Progenitor cell of endocrine pancreas (in vitro differentiated cells): ENCODE measurements at regions not wholly inside any gene's neighbourhood (a gene's known extent, or its start where the extent isn't known, plus 50 kb on each side); places are given as distances from the start of the nearest gene placed in this dataset.

ENCODE experiments used
- DNase-seq: peaks from one replicate; pipeline ENCODE4 v3.0.0; 2021; ENCODE audit warnings: low spot score; ENCODE audit not compliant: unreplicated experiment
- H3K27ac Mint-ChIP-seq: 2 replicates; pipeline ENCODE4 v1.8.0; 2021; ENCODE audit warnings: mild to moderate bottlenecking, moderate library complexity, mixed read lengths
- H3K27me3 Mint-ChIP-seq: 2 replicates; pipeline ENCODE4 v1.8.0; 2021; ENCODE audit warnings: mixed read lengths
- H3K36me3 Mint-ChIP-seq: 2 replicates; pipeline ENCODE4 v1.8.0; 2022; ENCODE audit warnings: mixed read lengths; ENCODE audit not compliant: insufficient read depth
- H3K4me1 Mint-ChIP-seq: 2 replicates; pipeline ENCODE4 v1.8.0; 2021; ENCODE audit warnings: low read depth, mixed read lengths
- H3K4me3 Mint-ChIP-seq: 2 replicates; pipeline ENCODE4 v1.8.0; 2021; ENCODE audit warnings: low read depth, mild to moderate bottlenecking, moderate library complexity, mixed read lengths
- H3K9me3 Mint-ChIP-seq: 2 replicates; pipeline ENCODE4 v1.8.0; 2021; ENCODE audit warnings: low read depth, mixed read lengths
- CTCF ChIP-seq: fragments of 200-600 bp; sonication (generic); IDR thresholded peaks from one replicate; pipeline ENCODE4 v1.5.0; 2021; ENCODE audit warnings: antibody characterized with exemption, mild to moderate bottlenecking; ENCODE audit not compliant: unreplicated experiment

DNA sequence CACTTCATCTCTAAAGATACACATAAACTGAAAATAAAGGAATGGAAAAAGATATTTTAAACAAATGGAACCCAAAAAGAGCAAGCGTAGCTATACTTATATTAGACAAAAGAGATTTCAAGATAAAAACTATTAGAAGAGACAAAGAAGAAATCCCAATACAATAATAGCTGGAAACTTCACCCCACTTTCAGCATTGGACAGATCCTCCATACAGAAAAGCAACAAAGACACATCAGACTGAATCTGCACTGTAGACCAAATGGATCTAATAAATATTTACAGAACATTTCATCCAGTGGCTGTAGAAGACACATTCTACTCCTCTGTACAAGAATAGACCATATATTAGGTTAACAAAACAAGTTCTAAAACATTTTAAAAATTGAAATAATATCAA, 117.6 kb upstream of the PDE3A start:
- no peak overlapping the region for H3K27ac Mint-ChIP-seq
- no peak for TF ChIP-seq CTCF
- H3K9me3 Mint-ChIP-seq: peaks cover 14% of the 10 kb centered on the region
- H3K4me1 Mint-ChIP-seq: no peaks in the 10 kb centered on the region
- no peaks in the 10 kb centered on the region for H3K27me3 Mint-ChIP-seq
- H3K36me3 Mint-ChIP-seq: no peaks in the 10 kb centered on the region
- DNase-seq: no peak
- no peak overlapping the region for H3K4me3 Mint-ChIP-seq

GRCh38 chr12:20257311-20257710, 111.0 kb upstream of the PDE3A start:
- H3K4me1 Mint-ChIP-seq: peaks cover 2% of the 10 kb centered on the region
- H3K27ac Mint-ChIP-seq: no peak overlapping the region
- H3K9me3 Mint-ChIP-seq: no peaks in the 10 kb centered on the region
- no peak for DNase-seq
- H3K36me3 Mint-ChIP-seq: peaks cover 1% of the 10 kb centered on the region
- no peak for TF ChIP-seq CTCF
- H3K27me3 Mint-ChIP-seq: no peaks in the 10 kb centered on the region
- no peak overlapping the region for H3K4me3 Mint-ChIP-seq

GRCh38 chr12:20259786-20260185, 108.6 kb upstream of the PDE3A start:
- TF ChIP-seq CTCF: no peak
- H3K4me3 Mint-ChIP-seq: no peak overlapping the region
- H3K36me3 Mint-ChIP-seq: peaks cover 1% of the 10 kb centered on the region
- no peak overlapping the region for H3K27ac Mint-ChIP-seq
- H3K4me1 Mint-ChIP-seq: peaks cover 4% of the 10 kb centered on the region
- DNase-seq: no peak
- no peaks in the 10 kb centered on the region for H3K27me3 Mint-ChIP-seq
- no peaks in the 10 kb centered on the region for H3K9me3 Mint-ChIP-seq

DNA sequence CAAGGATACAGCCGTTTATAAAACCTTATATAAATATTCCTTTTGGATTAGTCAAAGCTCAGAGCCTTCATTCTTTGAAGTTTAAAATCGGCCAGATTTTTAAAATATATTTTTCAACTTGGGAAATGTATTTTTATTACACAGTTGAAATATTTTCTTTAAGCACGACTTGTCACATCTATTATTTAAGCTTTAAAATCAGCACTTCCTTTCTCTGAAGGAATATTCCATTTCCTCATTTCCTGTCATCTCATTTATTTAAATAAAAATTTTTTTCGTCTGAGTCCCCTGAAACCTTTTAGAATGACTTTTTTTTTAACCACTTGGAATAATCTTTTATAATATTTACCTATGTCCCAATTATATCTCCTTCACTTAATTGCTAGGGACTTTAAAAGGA, 107.5 kb upstream of the PDE3A start:
- H3K27me3 Mint-ChIP-seq: no peaks in the 10 kb centered on the region
- TF ChIP-seq CTCF: no peak
- H3K9me3 Mint-ChIP-seq: no peaks in the 10 kb centered on the region

DNA sequence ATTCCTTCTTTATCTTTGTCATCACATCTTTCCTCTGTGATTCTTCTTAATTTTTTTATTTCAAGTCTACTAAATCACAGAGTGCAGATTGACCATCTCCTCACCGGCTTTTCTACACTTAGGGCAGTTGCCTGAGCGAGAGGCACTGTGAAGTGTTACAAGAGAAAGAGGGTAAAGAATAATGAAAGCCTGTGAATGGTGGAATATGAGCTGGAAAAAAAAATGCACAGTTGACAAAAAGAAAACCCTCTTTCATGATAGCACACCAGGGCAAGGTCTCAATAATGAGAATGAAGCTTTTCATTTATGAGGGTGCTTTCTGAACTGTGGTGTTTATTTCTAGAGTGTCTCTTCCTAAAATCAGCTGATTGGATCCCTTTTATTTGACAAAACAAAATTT, 106.2 kb upstream of the PDE3A start:
- Mint-ChIP-seq H3K9me3 (no peaks in the 10 kb centered on the region), H3K27ac (no peak overlapping the region), H3K36me3 (peaks cover 1% of the 10 kb centered on the region), H3K4me1 (peaks cover 4% of the 10 kb centered on the region), H3K27me3 (no peaks in the 10 kb centered on the region), H3K4me3 (no peak overlapping the region)
- no peak for TF ChIP-seq CTCF
- no peak for DNase-seq

More for the DNA sequence above, 107.5 kb upstream of the PDE3A start:
- H3K27ac Mint-ChIP-seq: no peak overlapping the region
- peaks cover 4% of the 10 kb centered on the region for H3K4me1 Mint-ChIP-seq
- no peak overlapping the region for H3K4me3 Mint-ChIP-seq
- H3K36me3 Mint-ChIP-seq: peaks cover 1% of the 10 kb centered on the region
- DNase-seq: no peak
